IPS DF 4.7 (cell line): ENCODE measurements at regions not wholly inside any gene's neighbourhood (a gene's known extent, or its start where the extent isn't known, plus 50 kb on each side); places are given as distances from the start of the nearest gene placed in this dataset.

ENCODE experiments used
- DNase-seq: peaks from one replicate; pipeline ENCODE4 v3.0.0-alpha.2; 2013; ENCODE audit warnings: low spot score; ENCODE audit errors: extremely low read depth

- DNase-seq, result no peak
These were observed 195.7 kb upstream of the TWIST2 start for GRCh38 chr2:238652053-238652770.

- DNase-seq, result no peak
These were observed 195.1 kb upstream of the TWIST2 start for GRCh38 chr2:238652771-238653157.

GRCh38 chr2:238653431-238654109 lies 194.3 kb upstream of the TWIST2 start:
- no peak for DNase-seq

GRCh38 chr2:238654479-238655197 lies 193.2 kb upstream of the TWIST2 start:
- DNase-seq, result no peak

GRCh38 chr2:238655198-238655860 lies 192.6 kb upstream of the TWIST2 start:
- no peak for DNase-seq

GRCh38 chr2:238655974-238656722 lies 191.7 kb upstream of the TWIST2 start:
- no peak for DNase-seq

- peak; percentile 58 for DNase-seq
These were observed 190.5 kb upstream of the TWIST2 start for GRCh38 chr2:238657132-238658053.

- DNase-seq, result no peak
These were observed 189.9 kb upstream of the TWIST2 start for GRCh38 chr2:238658054-238658407.

GRCh38 chr2:238658820-238659219 lies 189.1 kb upstream of the TWIST2 start:
- DNase-seq, result no peak

- no peak for DNase-seq
These were observed 188.7 kb upstream of the TWIST2 start for GRCh38 chr2:238659231-238659630.

GRCh38 chr2:238663586-238663985 lies 184.3 kb upstream of the TWIST2 start:
- no peak for DNase-seq

- no peak for DNase-seq
These were observed 182.0 kb upstream of the TWIST2 start for GRCh38 chr2:238665919-238666318.

- no peak for DNase-seq
These were observed 181.3 kb upstream of the TWIST2 start for GRCh38 chr2:238666543-238666942.

GRCh38 chr2:238667008-238667407 lies 180.9 kb upstream of the TWIST2 start:
- DNase-seq, result no peak

GRCh38 chr2:238667639-238668038 lies 180.2 kb upstream of the TWIST2 start:
- no peak for DNase-seq

- no peak for DNase-seq
These were observed 179.5 kb upstream of the TWIST2 start for GRCh38 chr2:238668426-238668825.

- DNase-seq, result no peak
These were observed 178.8 kb upstream of the TWIST2 start for GRCh38 chr2:238669046-238669445.

- no peak for DNase-seq
These were observed 178.3 kb upstream of the TWIST2 start for GRCh38 chr2:238669581-238670080.

GRCh38 chr2:238670111-238670585 lies 177.7 kb upstream of the TWIST2 start:
- no peak for DNase-seq

GRCh38 chr2:238682536-238682935 lies 165.3 kb upstream of the TWIST2 start:
- DNase-seq, result no peak
